GM23338 (cell line): ENCODE measurements at regions not wholly inside any gene's neighbourhood (a gene's known extent, or its start where the extent isn't known, plus 50 kb on each side); places are given as distances from the start of the nearest gene placed in this dataset.

ENCODE experiments used
- EZH2 ChIP-seq: fragments of 200-600 bp; sonication (generic); IDR thresholded peaks from one replicate; pipeline ENCODE4 v1.8.0; 2017; ENCODE audit warnings: antibody characterized with exemption, mild to moderate bottlenecking, low read depth; ENCODE audit not compliant: unreplicated experiment
- POLR2AphosphoS5 ChIP-seq: IDR thresholded peaks from 2 replicates; pipeline ENCODE4 v1.6.1; 2016; ENCODE audit warnings: antibody characterized with exemption, low read depth
- TF ChIP-seq, protein P1 (sequence below), 2 experiments: fragments of 200-600 bp in 1 of 2; sonication (generic) in 1 of 2; conservative IDR thresholded peaks; 2 replicates each; pipeline versions ENCODE4 v1.5.1 to v1.6.1; 2016 to 2017; ENCODE audit warnings: antibody characterized with exemption in 2 of 2, low read depth in 2 of 2, mild to moderate bottlenecking in 2 of 2, moderate library complexity in 1 of 2
- TF ChIP-seq, protein P2 (sequence below): IDR thresholded peaks from 2 replicates; pipeline ENCODE4 v1.6.1; 2016; ENCODE audit warnings: antibody characterized with exemption

- TF ChIP-seq, protein P1, sequence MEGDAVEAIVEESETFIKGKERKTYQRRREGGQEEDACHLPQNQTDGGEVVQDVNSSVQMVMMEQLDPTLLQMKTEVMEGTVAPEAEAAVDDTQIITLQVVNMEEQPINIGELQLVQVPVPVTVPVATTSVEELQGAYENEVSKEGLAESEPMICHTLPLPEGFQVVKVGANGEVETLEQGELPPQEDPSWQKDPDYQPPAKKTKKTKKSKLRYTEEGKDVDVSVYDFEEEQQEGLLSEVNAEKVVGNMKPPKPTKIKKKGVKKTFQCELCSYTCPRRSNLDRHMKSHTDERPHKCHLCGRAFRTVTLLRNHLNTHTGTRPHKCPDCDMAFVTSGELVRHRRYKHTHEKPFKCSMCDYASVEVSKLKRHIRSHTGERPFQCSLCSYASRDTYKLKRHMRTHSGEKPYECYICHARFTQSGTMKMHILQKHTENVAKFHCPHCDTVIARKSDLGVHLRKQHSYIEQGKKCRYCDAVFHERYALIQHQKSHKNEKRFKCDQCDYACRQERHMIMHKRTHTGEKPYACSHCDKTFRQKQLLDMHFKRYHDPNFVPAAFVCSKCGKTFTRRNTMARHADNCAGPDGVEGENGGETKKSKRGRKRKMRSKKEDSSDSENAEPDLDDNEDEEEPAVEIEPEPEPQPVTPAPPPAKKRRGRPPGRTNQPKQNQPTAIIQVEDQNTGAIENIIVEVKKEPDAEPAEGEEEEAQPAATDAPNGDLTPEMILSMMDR (conservative IDR thresholded peaks at IDR 0.05; ENCODE audit: low read depth in 2 of 2) = no peak
- TF ChIP-seq EZH2 = no peak
- TF ChIP-seq, protein P2, sequence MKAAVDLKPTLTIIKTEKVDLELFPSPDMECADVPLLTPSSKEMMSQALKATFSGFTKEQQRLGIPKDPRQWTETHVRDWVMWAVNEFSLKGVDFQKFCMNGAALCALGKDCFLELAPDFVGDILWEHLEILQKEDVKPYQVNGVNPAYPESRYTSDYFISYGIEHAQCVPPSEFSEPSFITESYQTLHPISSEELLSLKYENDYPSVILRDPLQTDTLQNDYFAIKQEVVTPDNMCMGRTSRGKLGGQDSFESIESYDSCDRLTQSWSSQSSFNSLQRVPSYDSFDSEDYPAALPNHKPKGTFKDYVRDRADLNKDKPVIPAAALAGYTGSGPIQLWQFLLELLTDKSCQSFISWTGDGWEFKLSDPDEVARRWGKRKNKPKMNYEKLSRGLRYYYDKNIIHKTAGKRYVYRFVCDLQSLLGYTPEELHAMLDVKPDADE = no peak
- no peak for TF ChIP-seq POLR2AphosphoS5
Observed at GRCh38 chr6:66687611-66688140, 980.6 kb upstream of the EYS start.
